ENCODE measurements at regions not wholly inside any gene's neighbourhood (a gene's known extent, or its start where the extent isn't known, plus 50 kb on each side); places are given as distances from the start of the nearest gene placed in this dataset.

- no peak for DNase-seq
- Histone ChIP-seq H3K4me2 (replicated peaks; ENCODE audit: low read depth, low read length, poor library complexity, severe bottlenecking) (no peak overlapping the region), H3K79me2 (ENCODE audit: control insufficient read depth, insufficient read depth, low read length) (no peaks in the 10 kb centered on the region), H3K27ac (ENCODE audit: low read length in 2 of 2) (no peak overlapping the region), H2AFZ (ENCODE audit: insufficient read depth, low read depth, low read length, poor library complexity, severe bottlenecking) (no peak overlapping the region), H3K27me3 (replicated peaks in 1 of 4; ENCODE audit: control extremely low read depth in 1 of 4, control insufficient read depth in 3 of 4, insufficient read depth in 4 of 4, low read length in 3 of 4) (no peaks in the 10 kb centered on the region), H4K20me1 (ENCODE audit: control insufficient read depth, insufficient read depth, low read length, poor library complexity, severe bottlenecking) (no peaks in the 10 kb centered on the region), H3K4me1 (ENCODE audit: control insufficient read depth in 2 of 2, insufficient read depth in 2 of 2, low read length in 2 of 2) (peaks cover 4 to 5% of the 10 kb centered on the region in 2 donors), H3K36me3 (replicated peaks in 1 of 2; ENCODE audit: control extremely low read depth in 1 of 2, control insufficient read depth in 1 of 2, extremely low read depth in 1 of 2, insufficient read depth in 2 of 2, low read length in 1 of 2) (no peaks in the 10 kb centered on the region), H3K9ac (ENCODE audit: low read length) (no peak overlapping the region), H3K9me3 (ENCODE audit: control extremely low read depth in 1 of 3, control insufficient read depth in 2 of 3, insufficient read depth in 1 of 3, low read length in 2 of 3) (no peaks in the 10 kb centered on the region), H3K4me3 (ENCODE audit: control extremely low read depth in 1 of 5, extremely low read depth in 1 of 5, insufficient read depth in 1 of 5, low read depth in 2 of 5, low read length in 4 of 5) (no peak overlapping the region)
- Mint-ChIP-seq H3K27me3 (no peaks in the 10 kb centered on the region), H3K27ac (no peak overlapping the region), H3K4me3 (no peak overlapping the region), H3K4me1 (peaks cover 3% of the 10 kb centered on the region), H3K9me3 (ENCODE audit: insufficient read depth) (peaks cover 2% of the 10 kb centered on the region)
- POLR2A ChIA-PET, result no interaction called here
- CTCF ChIA-PET, result no interaction called here
- ATAC-seq (ENCODE audit: low read depth), result no peak
- TF ChIP-seq, protein P1, sequence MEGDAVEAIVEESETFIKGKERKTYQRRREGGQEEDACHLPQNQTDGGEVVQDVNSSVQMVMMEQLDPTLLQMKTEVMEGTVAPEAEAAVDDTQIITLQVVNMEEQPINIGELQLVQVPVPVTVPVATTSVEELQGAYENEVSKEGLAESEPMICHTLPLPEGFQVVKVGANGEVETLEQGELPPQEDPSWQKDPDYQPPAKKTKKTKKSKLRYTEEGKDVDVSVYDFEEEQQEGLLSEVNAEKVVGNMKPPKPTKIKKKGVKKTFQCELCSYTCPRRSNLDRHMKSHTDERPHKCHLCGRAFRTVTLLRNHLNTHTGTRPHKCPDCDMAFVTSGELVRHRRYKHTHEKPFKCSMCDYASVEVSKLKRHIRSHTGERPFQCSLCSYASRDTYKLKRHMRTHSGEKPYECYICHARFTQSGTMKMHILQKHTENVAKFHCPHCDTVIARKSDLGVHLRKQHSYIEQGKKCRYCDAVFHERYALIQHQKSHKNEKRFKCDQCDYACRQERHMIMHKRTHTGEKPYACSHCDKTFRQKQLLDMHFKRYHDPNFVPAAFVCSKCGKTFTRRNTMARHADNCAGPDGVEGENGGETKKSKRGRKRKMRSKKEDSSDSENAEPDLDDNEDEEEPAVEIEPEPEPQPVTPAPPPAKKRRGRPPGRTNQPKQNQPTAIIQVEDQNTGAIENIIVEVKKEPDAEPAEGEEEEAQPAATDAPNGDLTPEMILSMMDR (IDR thresholded peaks at IDR 0.05), result no peak
- no peak for TF ChIP-seq EZH2 (IDR thresholded peaks at IDR 0.05; ENCODE audit: borderline replicate concordance, insufficient read depth, low read depth, low read length, poor library complexity, severe bottlenecking)
- intact Hi-C loops (cut with micrococcal nuclease), result no loop called here
Measured at GRCh38 chr13:50690006-50690405, 153.5 kb downstream of the DLEU7 start.

GRCh38 chr13:50691176-50691680 lies 152.3 kb downstream of the DLEU7 start:
- intact Hi-C loops (cut with micrococcal nuclease), result no loop called here
- Histone ChIP-seq H3K4me2 (replicated peaks; ENCODE audit: low read depth, low read length, poor library complexity, severe bottlenecking) (no peak overlapping the region), H3K36me3 (replicated peaks in 1 of 2; ENCODE audit: control extremely low read depth in 1 of 2, control insufficient read depth in 1 of 2, extremely low read depth in 1 of 2, insufficient read depth in 2 of 2, low read length in 1 of 2) (no peaks in the 10 kb centered on the region), H3K9ac (ENCODE audit: low read length) (no peak overlapping the region), H3K4me3 (ENCODE audit: control extremely low read depth in 1 of 5, extremely low read depth in 1 of 5, insufficient read depth in 1 of 5, low read depth in 2 of 5, low read length in 4 of 5) (no peak overlapping the region), H2AFZ (ENCODE audit: insufficient read depth, low read depth, low read length, poor library complexity, severe bottlenecking) (no peak overlapping the region), H3K4me1 (ENCODE audit: control insufficient read depth in 2 of 2, insufficient read depth in 2 of 2, low read length in 2 of 2) (no peaks in the 10 kb centered on the region), H3K27me3 (replicated peaks in 1 of 4; ENCODE audit: control extremely low read depth in 1 of 4, control insufficient read depth in 3 of 4, insufficient read depth in 4 of 4, low read length in 3 of 4) (no peaks in the 10 kb centered on the region), H3K27ac (ENCODE audit: low read length in 2 of 2) (no peak overlapping the region), H3K79me2 (ENCODE audit: control insufficient read depth, insufficient read depth, low read length) (no peaks in the 10 kb centered on the region), H4K20me1 (ENCODE audit: control insufficient read depth, insufficient read depth, low read length, poor library complexity, severe bottlenecking) (no peaks in the 10 kb centered on the region), H3K9me3 (ENCODE audit: control extremely low read depth in 1 of 3, control insufficient read depth in 2 of 3, insufficient read depth in 1 of 3, low read length in 2 of 3) (no peaks in the 10 kb centered on the region)
- Mint-ChIP-seq H3K27me3 (no peaks in the 10 kb centered on the region), H3K9me3 (ENCODE audit: insufficient read depth) (peaks cover 2% of the 10 kb centered on the region), H3K4me1 (no peaks in the 10 kb centered on the region), H3K4me3 (no peak overlapping the region), H3K27ac (no peak overlapping the region)
- ATAC-seq (ENCODE audit: low read depth) (no peak), DNase-seq (no peak)
- CTCF ChIA-PET, result interaction anchor here (0.8 to 1.1 kb wide), 2 partner anchors 10 to 22 kb away, joined by 3 read pairs; no protein-coding TSS in a partner anchor
- POLR2A ChIA-PET, result no interaction called here
- WGBS (ENCODE audit: insufficient coverage), result 100% methylated on average over 1 of the region's 3 CpGs
- TF ChIP-seq EZH2 (IDR thresholded peaks at IDR 0.05; ENCODE audit: borderline replicate concordance, insufficient read depth, low read depth, low read length, poor library complexity, severe bottlenecking), result no peak
- TF ChIP-seq, protein P1 (IDR thresholded peaks at IDR 0.05), result no peak
